ENCODE measurements at regions not wholly inside any gene's neighbourhood (a gene's known extent, or its start where the extent isn't known, plus 50 kb on each side); places are given as distances from the start of the nearest gene placed in this dataset.

DNA sequence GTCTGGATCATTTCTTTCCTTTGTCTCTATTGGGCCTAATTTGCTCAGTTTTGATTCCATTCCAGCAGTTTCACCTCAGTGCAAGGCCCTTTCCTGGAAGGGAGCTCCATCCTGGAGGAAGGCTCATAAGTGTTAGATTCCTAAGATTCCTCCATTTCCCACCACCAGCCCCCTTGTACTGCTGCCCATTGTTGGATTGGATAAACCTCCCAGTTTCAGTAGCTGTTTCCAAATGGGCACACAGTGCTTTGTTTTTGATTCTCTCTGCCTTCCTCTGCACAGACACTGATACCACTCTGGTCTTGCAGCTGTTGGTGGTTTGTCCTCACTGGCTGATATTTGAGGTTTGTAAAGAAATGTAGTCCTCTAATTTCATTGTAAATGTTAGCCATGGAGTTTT is 158.9 kb downstream of the SLC15A5 start:
- TF ChIP-seq, protein P1, sequence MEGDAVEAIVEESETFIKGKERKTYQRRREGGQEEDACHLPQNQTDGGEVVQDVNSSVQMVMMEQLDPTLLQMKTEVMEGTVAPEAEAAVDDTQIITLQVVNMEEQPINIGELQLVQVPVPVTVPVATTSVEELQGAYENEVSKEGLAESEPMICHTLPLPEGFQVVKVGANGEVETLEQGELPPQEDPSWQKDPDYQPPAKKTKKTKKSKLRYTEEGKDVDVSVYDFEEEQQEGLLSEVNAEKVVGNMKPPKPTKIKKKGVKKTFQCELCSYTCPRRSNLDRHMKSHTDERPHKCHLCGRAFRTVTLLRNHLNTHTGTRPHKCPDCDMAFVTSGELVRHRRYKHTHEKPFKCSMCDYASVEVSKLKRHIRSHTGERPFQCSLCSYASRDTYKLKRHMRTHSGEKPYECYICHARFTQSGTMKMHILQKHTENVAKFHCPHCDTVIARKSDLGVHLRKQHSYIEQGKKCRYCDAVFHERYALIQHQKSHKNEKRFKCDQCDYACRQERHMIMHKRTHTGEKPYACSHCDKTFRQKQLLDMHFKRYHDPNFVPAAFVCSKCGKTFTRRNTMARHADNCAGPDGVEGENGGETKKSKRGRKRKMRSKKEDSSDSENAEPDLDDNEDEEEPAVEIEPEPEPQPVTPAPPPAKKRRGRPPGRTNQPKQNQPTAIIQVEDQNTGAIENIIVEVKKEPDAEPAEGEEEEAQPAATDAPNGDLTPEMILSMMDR (IDR thresholded peaks at IDR 0.05), result no peak
- TF ChIP-seq POLR2A (IDR thresholded peaks at IDR 0.05), result no peak
- Histone ChIP-seq H3K36me3 (replicated peaks in 1 of 2; ENCODE audit: insufficient read depth in 1 of 2, low read depth in 2 of 2) (no peaks in the 10 kb centered on the region), H3K4me1 (no peaks in the 10 kb centered on the region), H3K9me3 (no peaks in the 10 kb centered on the region), H3K27me3 (no peaks in the 10 kb centered on the region), H3K4me3 (no peak overlapping the region), H3K27ac (no peak overlapping the region)
- DNase-seq, result no peak
- intact Hi-C loops (cut with DNase I), result no loop called here
- ATAC-seq, result no peak

DNA sequence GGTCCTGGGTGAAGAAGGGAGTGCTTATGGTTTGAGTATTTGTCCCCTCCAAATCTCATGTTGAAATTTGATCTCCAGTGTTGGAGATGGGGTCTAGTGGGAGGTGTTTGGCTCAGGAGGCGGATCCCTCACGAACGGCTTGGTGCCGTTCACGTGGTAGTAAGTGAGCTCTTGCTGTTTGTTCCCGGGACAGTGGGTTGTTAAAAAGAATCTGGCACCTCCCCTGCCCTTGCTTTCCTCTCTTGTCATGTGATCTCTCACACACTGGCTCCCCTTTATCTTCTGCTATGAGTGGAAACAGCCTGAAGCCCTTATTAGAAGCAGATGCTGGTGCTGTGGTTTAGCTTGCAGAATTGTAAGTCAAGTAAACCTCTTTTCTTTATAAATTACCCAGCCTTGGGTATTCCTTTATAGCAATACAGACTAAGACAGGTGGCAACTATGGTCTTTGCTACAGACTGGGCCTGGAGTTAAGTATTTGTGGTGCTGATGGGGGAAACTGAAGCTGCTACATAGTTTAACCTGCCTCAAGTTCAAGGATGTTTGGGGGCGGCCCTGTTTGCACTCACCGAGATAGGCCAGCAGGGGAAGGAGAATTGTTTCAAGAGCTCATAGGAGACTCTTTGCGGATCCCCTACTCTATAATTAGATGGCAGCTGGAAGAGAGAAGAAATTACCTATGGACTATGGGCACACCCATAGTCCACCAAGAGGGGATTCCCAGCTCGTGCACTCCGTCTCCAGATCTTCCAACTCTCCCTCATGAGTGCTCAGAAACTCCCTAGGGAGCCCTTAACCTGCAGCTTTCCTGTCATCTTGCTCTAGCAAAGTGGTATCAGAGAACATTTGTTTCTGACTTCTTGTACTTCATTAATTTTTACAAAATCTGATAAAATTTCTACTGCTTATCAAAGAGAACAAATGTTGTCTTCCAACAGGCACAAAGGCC is 164.6 kb downstream of the SLC15A5 start:
- ATAC-seq, result no peak

DNA sequence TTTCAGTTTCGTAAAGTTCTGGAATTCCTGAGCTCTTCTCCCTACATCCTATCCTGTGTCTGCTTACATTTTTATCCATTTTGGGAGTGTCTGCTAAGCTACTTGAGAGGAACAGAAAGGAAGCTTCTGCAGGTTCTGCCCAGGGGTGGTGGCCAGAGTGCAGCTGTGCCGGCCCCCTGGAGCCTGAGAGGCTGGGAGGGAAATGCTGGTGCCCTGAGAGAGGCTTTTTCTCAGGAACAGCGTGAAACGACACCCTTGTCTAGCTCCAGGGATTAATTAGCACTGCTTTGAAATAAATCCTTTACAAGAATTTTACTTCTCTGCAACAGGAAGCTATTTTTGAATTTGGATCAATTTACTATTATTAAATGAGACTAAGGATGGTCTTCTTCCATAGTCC is 165.4 kb downstream of the SLC15A5 start:
- no peak for TF ChIP-seq POLR2A (IDR thresholded peaks at IDR 0.05)
- TF ChIP-seq, protein P1 (IDR thresholded peaks at IDR 0.05), result no peak
- Histone ChIP-seq H3K27me3 (no peaks in the 10 kb centered on the region), H3K9me3 (no peaks in the 10 kb centered on the region), H3K36me3 (replicated peaks in 1 of 2; ENCODE audit: insufficient read depth in 1 of 2, low read depth in 2 of 2) (no peaks in the 10 kb centered on the region), H3K27ac (no peak overlapping the region), H3K4me3 (no peak overlapping the region), H3K4me1 (no peaks in the 10 kb centered on the region)
- 77 to 79% methylated on average over 4 of the region's 4 CpGs for WGBS, 2 donors
- no peak for DNase-seq
- intact Hi-C loops (cut with DNase I), result no loop called here
- no peak for ATAC-seq

More for the DNA sequence above, 164.6 kb downstream of the SLC15A5 start:
- DNase-seq, result no peak
- Histone ChIP-seq H3K9me3 (no peaks in the 10 kb centered on the region), H3K27ac (no peak overlapping the region), H3K4me3 (no peak overlapping the region), H3K27me3 (no peaks in the 10 kb centered on the region), H3K4me1 (no peaks in the 10 kb centered on the region), H3K36me3 (replicated peaks in 1 of 2; ENCODE audit: insufficient read depth in 1 of 2, low read depth in 2 of 2) (no peaks in the 10 kb centered on the region)
- 68 to 76% methylated on average over 11 of the region's 11 CpGs for WGBS, 2 donors
- no peak for TF ChIP-seq POLR2A (IDR thresholded peaks at IDR 0.05)
- TF ChIP-seq, protein P1 (IDR thresholded peaks at IDR 0.05), result no peak
- intact Hi-C loops (cut with DNase I), result no loop called here

DNA sequence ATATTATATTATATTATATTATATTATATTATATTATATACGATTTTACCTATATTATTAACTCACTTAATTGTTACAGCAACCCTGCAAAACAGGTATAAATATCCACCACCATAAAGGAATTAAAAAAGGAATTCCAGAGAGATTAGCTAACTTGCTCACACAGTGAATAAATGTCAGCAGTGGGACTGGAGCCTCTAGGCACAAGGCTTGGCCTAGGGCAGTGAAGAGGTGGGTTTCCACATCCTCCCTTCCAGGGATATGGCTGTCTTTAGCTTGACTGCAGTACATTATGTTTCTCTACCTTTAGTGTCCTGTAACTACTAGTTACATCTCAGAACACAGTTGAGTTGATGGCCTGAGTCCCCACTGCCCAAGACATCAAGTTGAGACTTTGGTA is 166.9 kb downstream of the SLC15A5 start:
- no peak for DNase-seq
- Histone ChIP-seq H3K27me3 (no peaks in the 10 kb centered on the region), H3K36me3 (replicated peaks in 1 of 2; ENCODE audit: insufficient read depth in 1 of 2, low read depth in 2 of 2) (no peaks in the 10 kb centered on the region), H3K9me3 (no peaks in the 10 kb centered on the region), H3K4me1 (no peaks in the 10 kb centered on the region), H3K4me3 (no peak overlapping the region), H3K27ac (no peak overlapping the region)
- TF ChIP-seq POLR2A (IDR thresholded peaks at IDR 0.05), result no peak
- TF ChIP-seq, protein P1 (IDR thresholded peaks at IDR 0.05), result no peak
- no peak for ATAC-seq
- intact Hi-C loops (cut with DNase I), result no loop called here
- 69 to 74% methylated on average over 1 of the region's 1 CpG for WGBS, 2 donors

- ATAC-seq, result no peak
These were observed 173.6 kb downstream of the SLC15A5 start for GRCh38 chr12:16103851-16104250.

More at GRCh38 chr12:16103851-16104250, 173.6 kb downstream of the SLC15A5 start:
- Histone ChIP-seq H3K36me3 (replicated peaks in 1 of 2; ENCODE audit: insufficient read depth in 1 of 2, low read depth in 2 of 2) (no peaks in the 10 kb centered on the region), H3K27ac (no peak overlapping the region), H3K4me1 (no peaks in the 10 kb centered on the region), H3K4me3 (no peak overlapping the region), H3K27me3 (no peaks in the 10 kb centered on the region), H3K9me3 (no peaks in the 10 kb centered on the region)
- intact Hi-C loops (cut with DNase I), result no loop called here
- TF ChIP-seq POLR2A (IDR thresholded peaks at IDR 0.05), result no peak
- TF ChIP-seq, protein P1 (IDR thresholded peaks at IDR 0.05), result no peak
- no peak for DNase-seq
- 65 to 72% methylated on average over 2 of the region's 2 CpGs for WGBS, 2 donors

Data from body of pancreas (tissue), 4 donors.